ENCODE measurements at regions not wholly inside any gene's neighbourhood (a gene's known extent, or its start where the extent isn't known, plus 50 kb on each side); places are given as distances from the start of the nearest gene placed in this dataset.

- DNase-seq (ENCODE audit: low spot score) (no peak), ATAC-seq (no peak)
- POLR2A ChIA-PET, result no interaction called here
- TF ChIP-seq FOXK1 (CRISPR knock-in tag; IDR thresholded peaks at IDR 0.05), result no peak
- TF ChIP-seq MLX (CRISPR knock-in tag; IDR thresholded peaks at IDR 0.05), result no peak
- TF ChIP-seq NR1H2 (CRISPR knock-in tag; IDR thresholded peaks at IDR 0.05), result no peak
- TF ChIP-seq ZNF425 (CRISPR knock-in tag; conservative IDR thresholded peaks at IDR 0.05), result no peak
- no peak for TF ChIP-seq MAX (CRISPR knock-in tag; IDR thresholded peaks at IDR 0.05)
- no peak for TF ChIP-seq EMX1 (CRISPR knock-in tag; IDR thresholded peaks at IDR 0.05)
- TF ChIP-seq NFE2L1 (CRISPR knock-in tag; IDR thresholded peaks at IDR 0.05), result no peak
- TF ChIP-seq SMAD3 (CRISPR knock-in tag; IDR thresholded peaks at IDR 0.05; ENCODE audit: borderline replicate concordance), result no peak
- Mint-ChIP-seq H3K27me3 (ENCODE audit: low read depth) (no peaks in the 10 kb centered on the region), H3K27ac (no peak overlapping the region), H3K36me3 (peaks cover 18% of the 10 kb centered on the region), H3K4me3 (no peak overlapping the region), H3K4me1 (peaks cover 3% of the 10 kb centered on the region; the same call in 1 of the 2 replicates), H3K9me3 (no peaks in the 10 kb centered on the region)
- CTCF ChIA-PET, result no interaction called here
These were observed 207.2 kb upstream of the TPM1 start for GRCh38 chr15:62835351-62835750.

GRCh38 chr15:62835762-62836161 lies 206.8 kb upstream of the TPM1 start:
- H3K9me3 Mint-ChIP-seq, result no peaks in the 10 kb centered on the region
- ChIA-PET CTCF (no interaction called here), POLR2A (no interaction called here)
- H3K36me3 Mint-ChIP-seq, result peaks cover 18% of the 10 kb centered on the region
- H3K27ac Mint-ChIP-seq, result no peak overlapping the region; the same call in 1 of the 2 replicates
- H3K4me3 Mint-ChIP-seq, result no peak overlapping the region
- peaks cover 3% of the 10 kb centered on the region; the same call in 1 of the 2 replicates for H3K4me1 Mint-ChIP-seq
- TF ChIP-seq ETV6 (CRISPR knock-in tag; IDR thresholded peaks at IDR 0.05) (no peak), EMX1 (CRISPR knock-in tag; IDR thresholded peaks at IDR 0.05) (no peak), ZNF671 (CRISPR knock-in tag; IDR thresholded peaks at IDR 0.05) (no peak), AR (CRISPR knock-in tag; IDR thresholded peaks at IDR 0.05) (no peak), ZNF396 (CRISPR knock-in tag; IDR thresholded peaks at IDR 0.05; ENCODE audit: borderline replicate concordance) (no peak), HMGA2 (CRISPR knock-in tag; IDR thresholded peaks at IDR 0.05) (no peak), ELF4 (CRISPR knock-in tag; IDR thresholded peaks at IDR 0.05; ENCODE audit: low read depth) (no peak), ZSCAN18 (CRISPR knock-in tag; IDR thresholded peaks at IDR 0.05) (no peak), RORB (CRISPR knock-in tag; IDR thresholded peaks at IDR 0.05) (no peak), ZNF219 (CRISPR knock-in tag; IDR thresholded peaks at IDR 0.05; ENCODE audit: borderline replicate concordance) (no peak), MYBL2 (CRISPR knock-in tag; IDR thresholded peaks at IDR 0.05) (no peak), FOXJ3 (CRISPR knock-in tag; IDR thresholded peaks at IDR 0.05; ENCODE audit: borderline replicate concordance) (no peak), SMAD3 (CRISPR knock-in tag; IDR thresholded peaks at IDR 0.05; ENCODE audit: borderline replicate concordance) (no peak), FOXP4 (CRISPR knock-in tag; IDR thresholded peaks at IDR 0.05) (no peak), ZMAT4 (CRISPR knock-in tag; IDR thresholded peaks at IDR 0.05) (no peak), AFF4 (CRISPR knock-in tag; IDR thresholded peaks at IDR 0.05; ENCODE audit: borderline replicate concordance) (no peak)
- H3K27me3 Mint-ChIP-seq (ENCODE audit: low read depth), result no peaks in the 10 kb centered on the region
- ATAC-seq (no peak), DNase-seq (ENCODE audit: low spot score) (no peak)
